ENCODE measurements at regions not wholly inside any gene's neighbourhood (a gene's known extent, or its start where the extent isn't known, plus 50 kb on each side); places are given as distances from the start of the nearest gene placed in this dataset.

DNA sequence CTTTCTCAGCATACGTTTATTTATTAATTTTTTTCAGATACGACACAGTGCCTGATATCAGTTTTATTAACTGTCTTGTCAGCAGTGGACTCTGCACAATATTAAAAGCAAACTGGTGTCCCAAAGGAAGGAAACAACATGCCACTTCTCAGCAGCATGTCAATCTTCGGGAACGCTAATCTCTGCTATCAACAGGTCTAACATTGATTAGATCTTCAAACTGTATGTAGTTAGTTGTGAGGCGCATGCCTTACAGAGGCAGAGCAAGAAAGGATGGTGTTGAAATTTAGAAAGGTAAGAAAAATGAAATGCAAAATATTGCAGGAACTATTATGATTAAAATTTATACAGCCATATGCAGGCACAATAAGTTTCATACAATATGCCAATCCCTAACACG, 233.7 kb upstream of the NDST3 start:
- TF ChIP-seq, protein P1, sequence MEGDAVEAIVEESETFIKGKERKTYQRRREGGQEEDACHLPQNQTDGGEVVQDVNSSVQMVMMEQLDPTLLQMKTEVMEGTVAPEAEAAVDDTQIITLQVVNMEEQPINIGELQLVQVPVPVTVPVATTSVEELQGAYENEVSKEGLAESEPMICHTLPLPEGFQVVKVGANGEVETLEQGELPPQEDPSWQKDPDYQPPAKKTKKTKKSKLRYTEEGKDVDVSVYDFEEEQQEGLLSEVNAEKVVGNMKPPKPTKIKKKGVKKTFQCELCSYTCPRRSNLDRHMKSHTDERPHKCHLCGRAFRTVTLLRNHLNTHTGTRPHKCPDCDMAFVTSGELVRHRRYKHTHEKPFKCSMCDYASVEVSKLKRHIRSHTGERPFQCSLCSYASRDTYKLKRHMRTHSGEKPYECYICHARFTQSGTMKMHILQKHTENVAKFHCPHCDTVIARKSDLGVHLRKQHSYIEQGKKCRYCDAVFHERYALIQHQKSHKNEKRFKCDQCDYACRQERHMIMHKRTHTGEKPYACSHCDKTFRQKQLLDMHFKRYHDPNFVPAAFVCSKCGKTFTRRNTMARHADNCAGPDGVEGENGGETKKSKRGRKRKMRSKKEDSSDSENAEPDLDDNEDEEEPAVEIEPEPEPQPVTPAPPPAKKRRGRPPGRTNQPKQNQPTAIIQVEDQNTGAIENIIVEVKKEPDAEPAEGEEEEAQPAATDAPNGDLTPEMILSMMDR (conservative IDR thresholded peaks at IDR 0.05; ENCODE audit: low read depth, low read length): no peak
- no peak for TF ChIP-seq EZH2 (IDR thresholded peaks at IDR 0.05; ENCODE audit: low read length, unreplicated experiment)
- TF ChIP-seq EZH2phosphoT487 (IDR thresholded peaks at IDR 0.05; ENCODE audit: borderline replicate concordance, low read length): no peak

Data from PC-3 (cell line).